Loucy (cell line): ENCODE measurements at regions not wholly inside any gene's neighbourhood (a gene's known extent, or its start where the extent isn't known, plus 50 kb on each side); places are given as distances from the start of the nearest gene placed in this dataset.

Experiments
- H2AFZ ChIP-seq: fragments of 200-600 bp; sonication (generic); 2 replicates; pipeline ENCODE4 v1.6.0; 2016; ENCODE audit warnings: antibody characterized with exemption, mild to moderate bottlenecking, low read length, moderate library complexity
- H3F3A ChIP-seq: fragments of 200-600 bp; 2 replicates; pipeline ENCODE4 v1.6.0; 2016; ENCODE audit warnings: antibody characterized with exemption, low read depth, mild to moderate bottlenecking
- H3K27me3 ChIP-seq: fragments of 200-600 bp; sonication (generic); 2 replicates; pipeline ENCODE4 v1.6.1; 2014; ENCODE audit warnings: low read length, mild to moderate bottlenecking; ENCODE audit not compliant: insufficient read depth, poor library complexity, severe bottlenecking
- H3K36me3 ChIP-seq: fragments of 200-600 bp; sonication (generic); 2 replicates; pipeline ENCODE4 v1.6.1; 2016; ENCODE audit warnings: low read length; ENCODE audit not compliant: insufficient read depth
- H3K4me1 ChIP-seq: fragments of 200-600 bp; sonication (generic); 2 replicates; pipeline ENCODE4 v1.5.1; 2014; ENCODE audit warnings: low read length, mild to moderate bottlenecking; ENCODE audit not compliant: insufficient read depth, poor library complexity, severe bottlenecking
- H3K4me2 ChIP-seq: fragments of 200-600 bp; sonication (generic); 2 replicates; pipeline ENCODE4 v1.6.0; 2014; ENCODE audit warnings: antibody characterized with exemption, low read length, low read depth, mild to moderate bottlenecking; ENCODE audit not compliant: poor library complexity, severe bottlenecking
- H3K4me3 ChIP-seq: fragments of 200-600 bp; sonication (generic); 2 replicates; pipeline ENCODE4 v1.5.1; 2014; ENCODE audit warnings: low read length, mild to moderate bottlenecking, mixed read lengths; ENCODE audit not compliant: poor library complexity, severe bottlenecking
- H3K79me2 ChIP-seq: fragments of 200-600 bp; sonication (generic); 2 replicates; pipeline ENCODE4 v1.6.1; 2014; ENCODE audit warnings: low read length; ENCODE audit not compliant: insufficient read depth
- H3K9ac ChIP-seq: fragments of 200-600 bp; sonication (generic); 2 replicates; pipeline ENCODE4 v1.6.0; 2014; ENCODE audit warnings: mild to moderate bottlenecking, low read depth, low read length, moderate library complexity; ENCODE audit not compliant: poor library complexity, severe bottlenecking
- H3K9me2 ChIP-seq: fragments of 200-600 bp; sonication (generic); replicated peaks from 2 replicates; pipeline ENCODE4 v1.6.1; 2016; ENCODE audit warnings: low read depth, low read length, mixed read lengths
- H3K9me3 ChIP-seq: fragments of 200-600 bp; sonication (generic); 2 replicates; pipeline ENCODE4 v1.6.1; 2014; ENCODE audit warnings: mild to moderate bottlenecking, antibody characterized with exemption, low read length, low read depth; ENCODE audit not compliant: insufficient read depth
- H4K20me1 ChIP-seq: fragments of 200-600 bp; sonication (generic); 2 replicates; pipeline ENCODE4 v1.6.0; 2014; ENCODE audit warnings: antibody characterized with exemption, low read length, mild to moderate bottlenecking; ENCODE audit not compliant: insufficient read depth, poor library complexity, severe bottlenecking
- CTCF ChIP-seq: fragments of 200-600 bp; sonication (generic); conservative IDR thresholded peaks from 2 replicates; pipeline ENCODE4 v1.5.1; 2014; ENCODE audit warnings: mild to moderate bottlenecking, antibody characterized with exemption, low read length
- EZH2phosphoT487 ChIP-seq: fragments of 200-600 bp; IDR thresholded peaks from 2 replicates; pipeline ENCODE4 v1.6.1; 2018; ENCODE audit warnings: antibody characterized with exemption, mild to moderate bottlenecking, moderate library complexity, borderline replicate concordance

GRCh38 chr15:46930426-46930825 lies 786.9 kb upstream of the SEMA6D start:
- no peaks in the 10 kb centered on the region for H3K27me3 ChIP-seq
- H3K79me2 ChIP-seq = no peaks in the 10 kb centered on the region
- no peak for TF ChIP-seq CTCF
- no peak for TF ChIP-seq EZH2phosphoT487
- H3K4me2 ChIP-seq = no peak overlapping the region
- no peaks in the 10 kb centered on the region for H3K4me1 ChIP-seq
- no peaks in the 10 kb centered on the region for H3K9me2 ChIP-seq
- H4K20me1 ChIP-seq = no peaks in the 10 kb centered on the region
- H3K9ac ChIP-seq = no peak overlapping the region
- no peaks in the 10 kb centered on the region for H3F3A ChIP-seq
- no peaks in the 10 kb centered on the region for H3K36me3 ChIP-seq
- H3K9me3 ChIP-seq = no peaks in the 10 kb centered on the region
- H2AFZ ChIP-seq = no peak overlapping the region
- no peak overlapping the region for H3K4me3 ChIP-seq

GRCh38 chr15:46933332-46933731 lies 784.0 kb upstream of the SEMA6D start:
- no peak overlapping the region for H3K4me3 ChIP-seq
- no peak overlapping the region for H2AFZ ChIP-seq
- no peaks in the 10 kb centered on the region for H3K4me1 ChIP-seq
- H3K9me3 ChIP-seq = no peaks in the 10 kb centered on the region
- no peak overlapping the region for H3K4me2 ChIP-seq
- no peak overlapping the region for H3K9ac ChIP-seq
- H3K27me3 ChIP-seq = no peaks in the 10 kb centered on the region
- H3F3A ChIP-seq = no peaks in the 10 kb centered on the region
- H3K9me2 ChIP-seq = no peaks in the 10 kb centered on the region
- no peaks in the 10 kb centered on the region for H4K20me1 ChIP-seq
- H3K79me2 ChIP-seq = no peaks in the 10 kb centered on the region
- no peaks in the 10 kb centered on the region for H3K36me3 ChIP-seq
- TF ChIP-seq EZH2phosphoT487 = no peak
- TF ChIP-seq CTCF = no peak

- no peaks in the 10 kb centered on the region for H3K36me3 ChIP-seq
- no peak overlapping the region for H3K4me2 ChIP-seq
- TF ChIP-seq CTCF (no peak), EZH2phosphoT487 (no peak)
- no peaks in the 10 kb centered on the region for H3K79me2 ChIP-seq
- H3K9ac ChIP-seq = no peak overlapping the region
- H3K4me1 ChIP-seq = no peaks in the 10 kb centered on the region
- H4K20me1 ChIP-seq = no peaks in the 10 kb centered on the region
- H3K9me3 ChIP-seq = no peaks in the 10 kb centered on the region
- no peak overlapping the region for H2AFZ ChIP-seq
- no peak overlapping the region for H3K4me3 ChIP-seq
- no peaks in the 10 kb centered on the region for H3F3A ChIP-seq
- H3K27me3 ChIP-seq = no peaks in the 10 kb centered on the region
- H3K9me2 ChIP-seq = no peaks in the 10 kb centered on the region
These were observed 782.5 kb upstream of the SEMA6D start for GRCh38 chr15:46934851-46935250.
